Cardiac fibroblast (primary cell): ENCODE measurements at regions not wholly inside any gene's neighbourhood (a gene's known extent, or its start where the extent isn't known, plus 50 kb on each side); places are given as distances from the start of the nearest gene placed in this dataset.

Source experiments
- DNase-seq, 2 donors: peaks; one replicate each; pipeline versions ENCODE4 v3.0.0 to v3.0.0-alpha.2; 2010; ENCODE audit warnings: low read depth in 2 of 2
- H3K4me3 ChIP-seq, 2 donors: replicated peaks in 1 of 2; 1 replicate in 1 of 2; 2 replicates in 1 of 2; pipeline ENCODE4 v1.5.1; 2011; ENCODE audit warnings: low read depth in 2 of 2, low read length in 2 of 2, mild to moderate bottlenecking in 2 of 2, moderate library complexity in 1 of 2
- CTCF ChIP-seq: IDR thresholded peaks from one replicate; pipeline ENCODE4 v1.5.1; 2011; ENCODE audit warnings: low read depth, mild to moderate bottlenecking, low read length, inconsistent platforms

- no peak for TF ChIP-seq CTCF
- peak in 1 of 2 donors; percentile 17 for DNase-seq
- H3K4me3 ChIP-seq = no peak overlapping the region
Observed at GRCh38 chr3:53974324-53974723, 82.7 kb upstream of the SELENOK start.

GRCh38 chr3:53973905-53974304, 82.2 kb upstream of the SELENOK start:
- DNase-seq = no peak
- no peak overlapping the region for H3K4me3 ChIP-seq
- TF ChIP-seq CTCF = no peak

GRCh38 chr3:53970661-53971060, 79.0 kb upstream of the SELENOK start:
- no peak for DNase-seq

GRCh38 chr3:53969086-53969485, 77.4 kb upstream of the SELENOK start:
- H3K4me3 ChIP-seq = no peak overlapping the region
- TF ChIP-seq CTCF = no peak
- no peak for DNase-seq

More at GRCh38 chr3:53970661-53971060, 79.0 kb upstream of the SELENOK start:
- TF ChIP-seq CTCF = no peak
- H3K4me3 ChIP-seq = no peak overlapping the region

- no peak for TF ChIP-seq CTCF
Observed at GRCh38 chr3:53965291-53965690, 73.6 kb upstream of the SELENOK start.

GRCh38 chr3:53957831-53958230, 66.2 kb upstream of the SELENOK start:
- no peak overlapping the region for H3K4me3 ChIP-seq
- TF ChIP-seq CTCF = no peak
- no peak for DNase-seq

More at GRCh38 chr3:53965291-53965690, 73.6 kb upstream of the SELENOK start:
- no peak overlapping the region for H3K4me3 ChIP-seq
- DNase-seq = no peak

GRCh38 chr3:53956586-53956985, 64.9 kb upstream of the SELENOK start:
- no peak overlapping the region for H3K4me3 ChIP-seq
- no peak for TF ChIP-seq CTCF
- no peak for DNase-seq
